NCI-H82 treated with DMSO at 0.1 percent for 48 hours (cell line): ENCODE measurements at regions not wholly inside any gene's neighbourhood (a gene's known extent, or its start where the extent isn't known, plus 50 kb on each side); places are given as distances from the start of the nearest gene placed in this dataset.

Source experiments
- DNase-seq: peaks from one replicate; lab custom pipeline; 2025; ENCODE audit not compliant: unreplicated experiment; lab: John Stamatoyannopoulos, UW

DNA sequence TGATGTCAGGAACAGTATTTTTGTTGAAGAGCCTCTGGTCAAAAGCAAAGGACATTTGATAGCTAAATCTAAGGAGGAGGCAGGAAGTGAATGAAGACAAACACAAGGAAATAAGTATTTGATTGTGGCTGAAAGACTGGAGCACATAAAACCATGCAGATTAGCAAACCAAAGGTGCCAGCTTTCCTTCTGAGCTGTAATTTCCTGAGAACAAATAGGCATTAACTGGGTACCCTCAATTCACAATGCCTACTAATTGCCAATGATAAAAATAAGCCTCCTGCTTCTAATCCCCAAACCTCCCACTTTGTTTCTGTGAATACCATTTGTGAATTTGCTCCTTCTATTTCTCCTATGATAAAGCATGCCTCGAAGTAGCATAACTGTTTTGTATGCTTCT is 1279.6 kb upstream of the USP15 start:
- no peak for DNase-seq

DNA sequence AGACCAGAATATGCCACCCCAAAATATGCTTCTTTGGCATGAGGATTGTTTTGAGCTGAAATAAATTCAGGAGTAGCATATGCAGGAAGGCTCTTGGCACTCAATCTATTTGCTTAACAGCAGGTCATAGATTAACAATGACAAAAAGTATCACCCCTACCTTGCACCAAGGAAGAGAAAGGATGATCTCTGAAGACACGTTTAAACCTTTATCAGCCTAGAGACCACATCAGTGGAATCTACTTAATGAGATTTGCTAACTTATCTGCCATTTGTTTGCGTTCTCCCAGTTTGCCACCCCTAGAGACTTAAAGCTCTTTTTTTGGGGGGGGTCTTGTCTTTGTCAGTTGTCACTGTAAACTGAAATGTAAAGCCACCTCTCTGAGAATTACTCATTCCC is 1278.7 kb upstream of the USP15 start:
- no peak for DNase-seq

GRCh38 chr12:60992087-60992486 is 1268.1 kb upstream of the USP15 start:
- DNase-seq, result no peak

- no peak for DNase-seq
These were observed 1264.9 kb upstream of the USP15 start for GRCh38 chr12:60995256-60995825.

- DNase-seq, result no peak
These were observed 1262.3 kb upstream of the USP15 start for GRCh38 chr12:60997869-60998378.

GRCh38 chr12:61009192-61009591 is 1251.0 kb upstream of the USP15 start:
- no peak for DNase-seq

- DNase-seq, result no peak
These were observed 1248.3 kb upstream of the USP15 start for GRCh38 chr12:61011767-61012423.

DNA sequence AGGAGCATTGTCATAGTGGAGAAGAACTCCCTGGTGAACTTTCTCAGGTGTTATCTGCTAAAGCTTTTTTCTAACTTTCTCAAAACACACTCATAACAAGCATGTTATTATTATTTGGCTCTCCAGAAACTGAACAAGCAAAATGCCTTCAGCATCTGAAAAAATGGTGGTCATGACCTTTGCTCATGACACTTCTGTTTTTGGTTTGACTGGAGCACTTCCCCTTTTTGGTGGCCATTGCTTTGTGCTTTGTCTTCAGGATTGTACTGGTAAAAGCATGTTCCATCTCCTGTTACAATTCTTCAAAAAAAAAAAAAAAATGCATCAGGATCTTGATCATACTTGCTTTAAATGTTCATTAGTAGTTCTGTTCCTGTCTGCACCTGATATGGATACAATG is 1241.6 kb upstream of the USP15 start:
- DNase-seq, result no peak

DNA sequence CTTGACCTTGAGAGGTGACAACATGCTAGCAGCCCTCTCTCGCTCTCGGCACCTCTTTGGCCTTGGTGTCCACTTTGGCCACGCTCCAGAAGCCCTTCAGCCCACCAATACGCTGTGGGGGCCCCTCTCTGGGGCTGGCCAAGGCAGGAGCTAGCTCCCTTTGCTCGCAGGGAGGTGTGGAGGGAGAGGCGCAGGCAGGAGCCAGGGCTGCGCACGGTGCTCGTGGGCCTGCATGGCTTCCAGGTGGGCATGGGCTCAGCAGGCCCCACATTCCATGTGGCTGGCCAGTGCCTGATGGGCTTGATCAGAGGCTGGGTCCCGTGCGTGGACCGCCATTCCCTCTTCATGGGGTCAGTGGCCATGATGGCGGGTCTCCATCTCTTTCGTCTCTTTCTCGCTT is 1237.0 kb upstream of the USP15 start:
- no peak for DNase-seq

DNA sequence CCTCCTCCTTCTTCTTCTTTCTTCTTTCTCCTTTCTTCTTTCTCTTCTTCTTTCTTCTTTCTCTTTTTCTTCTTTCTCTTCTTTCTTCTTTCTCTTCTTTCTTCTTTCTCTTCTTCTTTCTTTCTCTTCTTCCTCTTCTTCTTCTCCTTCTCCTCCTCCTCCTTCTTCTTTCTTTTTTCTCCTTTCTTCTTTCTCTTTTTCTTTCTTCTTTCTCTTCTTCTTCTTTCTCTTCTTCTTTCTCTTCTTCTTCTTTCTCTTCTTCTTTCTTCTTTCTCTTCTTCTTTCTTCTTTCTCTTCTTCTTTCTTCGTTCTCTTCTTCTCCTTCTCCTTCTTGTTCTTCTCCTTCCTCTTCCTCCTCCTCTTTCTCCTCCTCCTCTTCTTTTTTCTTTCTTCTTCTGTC is 1230.7 kb upstream of the USP15 start:
- DNase-seq, result no peak

- DNase-seq, result no peak
These were observed 1222.4 kb upstream of the USP15 start for GRCh38 chr12:61037792-61038191.

DNA sequence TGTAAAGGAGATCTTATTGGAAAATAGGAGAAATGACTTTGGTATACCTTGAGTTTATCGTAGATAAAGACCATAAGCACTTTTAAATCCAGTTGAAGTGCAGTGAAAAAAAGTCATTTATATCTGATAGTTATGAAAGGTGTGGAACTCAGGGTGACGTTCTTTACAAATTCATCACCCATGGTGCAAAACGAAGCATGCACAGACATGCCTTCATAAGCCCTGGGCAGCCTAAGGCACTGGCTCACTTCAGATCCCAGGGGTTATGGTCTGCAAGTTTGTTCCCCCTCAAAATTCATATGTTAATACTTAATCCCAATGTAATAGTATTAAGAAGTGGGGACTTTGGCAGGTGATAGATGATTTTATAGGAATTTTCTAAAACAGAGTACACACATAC is 1216.4 kb upstream of the USP15 start:
- no peak for DNase-seq

DNA sequence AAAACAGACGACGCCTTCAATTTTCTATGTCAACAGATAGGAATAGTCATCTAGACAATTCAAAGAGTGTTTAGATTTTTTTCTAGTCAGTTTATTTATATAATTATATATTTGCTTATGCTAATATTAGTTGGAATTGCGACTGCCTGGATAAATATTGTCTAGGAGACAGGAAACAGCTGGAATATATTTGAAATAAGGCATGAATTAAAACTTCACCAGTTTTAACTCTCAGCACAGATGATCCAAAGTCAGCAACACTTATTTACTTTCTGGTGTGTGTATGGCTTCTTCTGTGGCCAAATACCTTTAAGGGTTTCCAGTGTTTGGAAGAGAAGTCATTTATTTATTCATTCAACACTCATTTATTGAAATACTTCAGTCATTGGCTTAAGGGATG is 1215.4 kb upstream of the USP15 start:
- no peak for DNase-seq

DNA sequence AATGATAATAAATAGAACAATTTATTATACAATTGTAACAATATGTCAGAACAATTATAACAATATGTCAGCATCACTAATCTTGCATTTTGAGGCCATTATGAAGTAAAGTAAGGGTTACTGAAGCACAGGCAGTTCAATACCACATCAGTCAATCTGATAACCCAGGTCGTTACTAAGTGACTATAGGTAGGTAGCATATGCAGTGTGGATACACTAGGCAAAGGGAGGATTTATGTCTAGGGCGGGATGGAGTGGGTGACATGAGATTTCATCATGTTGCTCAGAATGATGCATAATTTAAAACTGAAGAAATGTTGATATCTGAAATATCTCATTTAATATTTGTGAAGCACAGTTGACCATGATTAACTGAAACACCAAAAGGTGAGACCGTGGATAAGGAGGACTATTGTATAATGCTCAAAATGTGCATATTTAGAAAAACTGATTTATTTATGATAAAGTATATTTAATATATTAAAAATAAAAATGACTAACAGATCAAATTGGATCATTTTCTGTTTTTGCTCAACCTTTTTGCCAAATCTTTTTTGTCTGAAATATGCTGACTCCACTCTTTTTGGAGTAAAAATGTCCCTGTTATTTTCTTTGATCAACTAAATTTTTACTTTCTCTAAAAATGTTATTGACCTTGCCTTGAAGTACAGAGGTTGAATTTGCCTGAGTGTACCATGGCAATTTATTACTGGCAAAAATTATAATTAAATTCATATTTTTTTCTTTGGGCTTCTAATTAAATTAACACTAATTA is 1189.4 kb upstream of the USP15 start:
- no peak for DNase-seq

DNA sequence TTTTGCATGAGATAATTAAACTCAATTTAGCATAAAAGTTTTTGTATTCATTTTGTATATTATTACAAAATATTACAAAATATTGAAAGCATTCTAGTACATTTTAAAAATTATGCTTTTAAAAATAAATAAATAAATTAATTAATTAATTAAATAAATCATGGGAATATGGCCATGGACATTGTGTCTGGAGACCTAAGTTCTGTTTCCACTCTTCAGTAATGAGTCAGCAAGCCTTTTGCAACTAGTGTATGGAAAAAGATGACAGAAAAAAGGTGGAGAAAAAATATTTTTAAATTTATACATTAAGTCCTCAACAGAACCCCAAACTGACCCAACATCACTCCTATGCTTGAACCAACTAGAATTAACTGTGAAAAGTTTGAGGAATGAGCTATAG is 1187.5 kb upstream of the USP15 start:
- no peak for DNase-seq

GRCh38 chr12:61095111-61095510 is 1165.1 kb upstream of the USP15 start:
- no peak for DNase-seq

DNA sequence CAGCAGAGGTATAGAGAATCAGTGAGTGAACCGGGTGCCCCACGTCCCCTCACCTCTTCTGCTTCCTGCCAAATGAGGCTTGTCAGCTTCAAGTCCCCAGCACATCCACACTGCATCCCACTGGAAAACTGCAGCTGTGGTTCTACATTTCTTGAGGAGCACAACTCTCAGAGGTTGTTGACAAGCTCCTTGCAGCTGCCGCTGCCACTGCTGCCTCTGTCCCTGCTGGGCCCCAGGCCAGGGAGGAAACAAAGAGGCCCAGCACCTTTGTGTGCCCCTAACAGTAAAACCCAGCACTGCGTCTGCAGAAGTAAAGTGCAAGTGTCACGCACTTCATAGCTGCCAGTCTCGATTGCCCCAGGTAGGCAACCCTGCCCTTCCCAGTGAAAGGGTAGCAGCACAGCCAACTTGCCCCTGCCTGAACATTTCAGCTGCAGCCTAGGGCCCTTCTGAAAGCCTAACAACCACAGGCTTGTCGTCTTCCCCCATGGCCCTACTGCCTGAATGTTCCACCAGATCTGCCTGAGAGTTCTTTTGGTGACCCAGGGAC is 1162.1 kb upstream of the USP15 start:
- no peak for DNase-seq

- DNase-seq, result no peak
These were observed 1153.1 kb upstream of the USP15 start for GRCh38 chr12:61107118-61107517.

DNA sequence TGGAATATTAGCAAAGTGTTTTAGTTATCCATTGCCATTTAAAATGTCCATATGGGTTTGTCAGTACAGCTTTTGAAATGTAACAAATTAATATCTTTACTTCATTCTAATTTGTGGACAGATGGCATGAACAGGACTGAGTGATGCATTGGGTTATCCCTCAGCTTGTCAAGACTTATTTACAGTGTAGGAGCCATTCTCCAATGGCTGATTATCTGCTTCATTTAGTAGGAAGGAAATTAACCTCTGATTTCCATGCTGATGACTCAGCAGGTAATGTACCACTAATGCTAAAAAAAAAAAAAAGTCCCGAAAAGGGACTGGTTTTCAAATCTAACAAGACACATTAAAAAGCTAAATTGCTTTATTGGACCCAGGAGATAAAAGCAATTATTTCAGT is 1149.0 kb upstream of the USP15 start:
- DNase-seq, result no peak

- no peak for DNase-seq
These were observed 1122.4 kb upstream of the USP15 start for GRCh38 chr12:61137677-61138414.

DNA sequence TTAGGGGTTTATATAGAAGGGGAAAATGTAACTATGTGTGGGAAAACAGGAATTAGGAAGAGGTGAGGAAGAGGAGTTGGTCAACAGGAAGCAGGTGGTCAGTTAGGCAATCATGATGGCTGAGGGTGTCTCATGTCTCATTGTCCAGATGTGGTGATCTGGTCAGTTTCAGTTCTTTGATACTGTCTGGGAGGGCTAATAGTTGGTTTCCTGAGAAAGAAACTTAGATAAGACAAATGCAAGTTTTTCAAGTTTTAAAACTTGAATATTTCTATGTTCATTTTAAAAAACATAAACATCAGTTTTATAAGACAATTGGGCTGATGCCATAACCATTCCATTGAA is 1121.8 kb upstream of the USP15 start:
- DNase-seq, result no peak
